SK-N-MC (cell line): ENCODE measurements at regions not wholly inside any gene's neighbourhood (a gene's known extent, or its start where the extent isn't known, plus 50 kb on each side); places are given as distances from the start of the nearest gene placed in this dataset.

Experiments
- EZH2 ChIP-seq: fragments of 200-600 bp; sonication (generic); IDR thresholded peaks from one replicate; pipeline ENCODE4 v1.6.1; 2017; ENCODE audit warnings: antibody characterized with exemption
- FOXP2 ChIP-seq: optimal IDR thresholded peaks from 2 replicates; pipeline ENCODE3; 2011; ENCODE audit warnings: mild to moderate bottlenecking, moderate library complexity; ENCODE audit not compliant: insufficient read depth; ENCODE audit errors: extremely low read length, control extremely low read depth
- POLR2AphosphoS5 ChIP-seq: IDR thresholded peaks from 2 replicates; pipeline ENCODE4 v1.6.1; 2012; ENCODE audit warnings: mild to moderate bottlenecking, low read depth, low read length, borderline replicate concordance

- TF ChIP-seq EZH2 (no peak), POLR2AphosphoS5 (no peak), FOXP2 (no peak)
Measured at GRCh38 chr6:128655978-128656498, 135.6 kb upstream of the PTPRK start.
